PFSK-1 (cell line): ENCODE measurements at regions not wholly inside any gene's neighbourhood (a gene's known extent, or its start where the extent isn't known, plus 50 kb on each side); places are given as distances from the start of the nearest gene placed in this dataset.

ENCODE experiments used
- FOXP2 ChIP-seq: optimal IDR thresholded peaks from 2 replicates; pipeline ENCODE3; 2011; ENCODE audit warnings: borderline replicate concordance, control low read depth, inconsistent platforms; ENCODE audit not compliant: insufficient read depth; ENCODE audit errors: extremely low read length, extremely low read depth
- POLR2AphosphoS5 ChIP-seq: IDR thresholded peaks from 2 replicates; pipeline ENCODE4 v1.6.1; 2012; ENCODE audit warnings: low read depth, mild to moderate bottlenecking, control low read depth, low read length, moderate library complexity
- SIN3A ChIP-seq: IDR thresholded peaks from 2 replicates; pipeline ENCODE4 v1.6.1; 2012; ENCODE audit warnings: mild to moderate bottlenecking, low read length, moderate library complexity, borderline replicate concordance; ENCODE audit not compliant: insufficient read depth
- TAF1 ChIP-seq: IDR thresholded peaks from 2 replicates; pipeline ENCODE4 v1.6.1; 2012; ENCODE audit warnings: low read length, control low read depth, borderline replicate concordance; ENCODE audit not compliant: insufficient read depth
- TF ChIP-seq, protein P1 (sequence below), 2 experiments: IDR thresholded peaks; 2 replicates each; pipeline versions ENCODE4 v1.6.1 to v1.8.0; 2011 to 2012; ENCODE audit warnings: low read depth in 2 of 2, low read length in 2 of 2, control low read depth in 1 of 2, inconsistent platforms in 1 of 2, mild to moderate bottlenecking in 1 of 2, moderate library complexity in 1 of 2; ENCODE audit not compliant: insufficient read depth in 1 of 2

DNA sequence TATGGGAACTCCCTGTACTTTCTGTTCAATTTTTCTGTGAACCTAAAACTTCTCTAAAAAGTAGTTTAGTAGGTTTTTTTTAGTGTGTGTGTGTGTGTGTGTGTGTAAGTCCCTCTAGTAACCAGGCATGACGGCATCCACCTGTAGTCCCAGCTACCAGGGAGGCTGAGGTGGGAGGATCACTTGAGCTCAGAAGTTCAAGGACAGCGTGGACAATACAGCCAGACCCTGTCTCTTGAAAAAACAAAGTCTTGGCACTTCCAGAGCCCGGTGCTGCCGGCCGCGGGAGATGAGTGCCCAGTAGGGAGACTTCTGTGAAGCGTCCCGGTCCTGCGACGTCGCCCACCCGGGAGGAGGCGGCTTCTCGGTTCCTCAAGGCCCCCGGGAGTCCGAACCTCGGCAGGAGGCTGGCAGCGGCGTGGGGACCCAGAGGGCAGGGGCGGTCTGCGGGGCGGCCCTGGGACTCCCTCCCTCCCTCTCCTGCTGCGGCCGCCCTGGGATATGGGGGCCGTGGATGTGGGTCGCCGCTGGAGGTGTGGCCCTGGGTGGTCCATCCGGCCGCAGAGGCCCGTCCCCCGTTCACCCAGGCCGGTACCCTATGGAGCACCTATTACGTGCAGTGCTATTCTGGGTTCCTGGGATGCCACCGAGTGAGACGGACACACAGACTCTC lies 78.0 kb upstream of the SIRPG start:
- no peak for TF ChIP-seq TAF1
- TF ChIP-seq POLR2AphosphoS5, result no peak
- TF ChIP-seq SIN3A, result no peak
- no peak for TF ChIP-seq FOXP2
- TF ChIP-seq, protein P1, sequence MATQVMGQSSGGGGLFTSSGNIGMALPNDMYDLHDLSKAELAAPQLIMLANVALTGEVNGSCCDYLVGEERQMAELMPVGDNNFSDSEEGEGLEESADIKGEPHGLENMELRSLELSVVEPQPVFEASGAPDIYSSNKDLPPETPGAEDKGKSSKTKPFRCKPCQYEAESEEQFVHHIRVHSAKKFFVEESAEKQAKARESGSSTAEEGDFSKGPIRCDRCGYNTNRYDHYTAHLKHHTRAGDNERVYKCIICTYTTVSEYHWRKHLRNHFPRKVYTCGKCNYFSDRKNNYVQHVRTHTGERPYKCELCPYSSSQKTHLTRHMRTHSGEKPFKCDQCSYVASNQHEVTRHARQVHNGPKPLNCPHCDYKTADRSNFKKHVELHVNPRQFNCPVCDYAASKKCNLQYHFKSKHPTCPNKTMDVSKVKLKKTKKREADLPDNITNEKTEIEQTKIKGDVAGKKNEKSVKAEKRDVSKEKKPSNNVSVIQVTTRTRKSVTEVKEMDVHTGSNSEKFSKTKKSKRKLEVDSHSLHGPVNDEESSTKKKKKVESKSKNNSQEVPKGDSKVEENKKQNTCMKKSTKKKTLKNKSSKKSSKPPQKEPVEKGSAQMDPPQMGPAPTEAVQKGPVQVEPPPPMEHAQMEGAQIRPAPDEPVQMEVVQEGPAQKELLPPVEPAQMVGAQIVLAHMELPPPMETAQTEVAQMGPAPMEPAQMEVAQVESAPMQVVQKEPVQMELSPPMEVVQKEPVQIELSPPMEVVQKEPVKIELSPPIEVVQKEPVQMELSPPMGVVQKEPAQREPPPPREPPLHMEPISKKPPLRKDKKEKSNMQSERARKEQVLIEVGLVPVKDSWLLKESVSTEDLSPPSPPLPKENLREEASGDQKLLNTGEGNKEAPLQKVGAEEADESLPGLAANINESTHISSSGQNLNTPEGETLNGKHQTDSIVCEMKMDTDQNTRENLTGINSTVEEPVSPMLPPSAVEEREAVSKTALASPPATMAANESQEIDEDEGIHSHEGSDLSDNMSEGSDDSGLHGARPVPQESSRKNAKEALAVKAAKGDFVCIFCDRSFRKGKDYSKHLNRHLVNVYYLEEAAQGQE (IDR thresholded peaks at IDR 0.05; ENCODE audit: insufficient read depth in 1 of 2, low read depth in 2 of 2, low read length in 2 of 2), result no peak

DNA sequence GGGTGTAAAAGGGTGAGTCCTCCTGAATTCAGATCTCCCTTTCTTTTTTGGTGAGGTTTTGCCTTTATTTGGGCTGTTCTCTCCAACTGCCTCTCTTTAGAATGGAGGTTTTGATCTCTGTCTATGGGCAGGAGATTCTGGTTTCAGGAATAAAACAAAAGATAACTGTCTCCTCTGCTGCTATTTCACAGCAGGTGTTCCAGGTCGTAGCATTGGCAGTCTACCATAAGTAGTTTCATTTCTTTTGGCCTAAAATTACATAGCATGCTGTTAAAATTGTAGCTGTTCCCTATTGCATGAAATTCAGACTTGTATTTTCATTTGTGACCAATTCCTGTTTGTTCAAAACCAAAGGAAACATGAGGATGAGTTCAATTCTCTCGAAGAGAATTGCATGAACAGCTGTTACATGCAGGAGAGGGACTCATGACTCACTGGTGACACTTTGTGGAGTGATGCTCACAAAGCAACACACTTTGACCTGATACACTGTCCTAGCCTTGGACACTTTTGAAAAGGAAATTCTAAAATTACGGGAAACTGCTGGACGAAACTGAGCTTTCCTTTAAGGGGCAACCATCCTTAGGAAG lies 76.8 kb upstream of the SIRPG start:
- TF ChIP-seq SIN3A (no peak), TAF1 (no peak), POLR2AphosphoS5 (no peak), FOXP2 (no peak)
- TF ChIP-seq, protein P1 (IDR thresholded peaks at IDR 0.05; ENCODE audit: insufficient read depth in 1 of 2, low read depth in 2 of 2, low read length in 2 of 2), result no peak

DNA sequence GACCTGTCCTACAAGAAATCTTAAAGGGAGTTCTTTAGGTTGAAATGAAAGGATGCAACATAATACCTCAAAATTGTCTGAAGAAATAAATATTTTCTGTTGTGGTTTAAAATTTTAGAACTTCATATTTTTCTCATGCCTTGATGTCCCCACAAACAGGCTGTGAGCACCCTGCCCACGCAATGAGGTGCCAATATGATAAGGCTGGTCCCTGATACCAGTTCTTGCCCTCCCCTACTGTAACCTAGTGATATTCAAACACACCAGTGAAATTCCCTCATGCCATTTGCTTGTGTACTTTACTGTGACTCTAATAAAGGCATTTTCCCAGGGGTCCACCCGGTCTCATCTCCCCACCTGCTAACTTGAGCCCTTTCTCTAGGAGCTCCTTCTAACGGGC lies 67.3 kb upstream of the SIRPG start:
- TF ChIP-seq, protein P1 (IDR thresholded peaks at IDR 0.05; ENCODE audit: insufficient read depth in 1 of 2, low read depth in 2 of 2, low read length in 2 of 2), result no peak
- no peak for TF ChIP-seq POLR2AphosphoS5
- no peak for TF ChIP-seq TAF1

DNA sequence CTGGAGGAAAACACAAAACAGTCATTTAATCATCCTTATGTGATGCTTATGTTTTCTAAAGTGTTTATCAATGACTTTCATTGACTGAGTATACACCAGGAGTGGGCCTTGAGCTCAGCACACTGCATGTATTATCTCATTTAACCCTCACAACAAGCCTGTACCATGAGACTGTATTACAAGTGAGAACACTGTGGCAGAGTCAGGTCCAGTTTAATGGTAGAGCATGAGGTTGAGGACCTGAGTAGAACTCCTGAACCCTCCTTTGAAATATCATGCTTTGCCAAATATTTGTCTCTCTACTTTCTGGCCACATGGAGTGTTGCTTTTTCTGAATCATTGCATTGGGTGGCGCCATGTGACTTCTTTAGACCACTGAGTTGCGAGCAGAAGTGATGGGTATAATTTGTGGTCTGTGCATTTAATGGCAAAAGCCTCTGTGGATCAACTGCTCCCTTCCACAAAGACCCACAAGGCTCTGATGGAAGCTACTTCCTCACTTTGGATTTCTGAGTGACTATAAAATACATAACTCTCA lies 65.0 kb upstream of the SIRPG start:
- TF ChIP-seq SIN3A (no peak), FOXP2 (no peak), POLR2AphosphoS5 (no peak), TAF1 (no peak)
- TF ChIP-seq, protein P1 (IDR thresholded peaks at IDR 0.05; ENCODE audit: insufficient read depth in 1 of 2, low read depth in 2 of 2, low read length in 2 of 2), result no peak
